ENCODE measurements at regions not wholly inside any gene's neighbourhood (a gene's known extent, or its start where the extent isn't known, plus 50 kb on each side); places are given as distances from the start of the nearest gene placed in this dataset.

GRCh38 chr14:39621678-39622077, 189.4 kb upstream of the FBXO33 start:
- no peak for TF ChIP-seq CTCF (conservative IDR thresholded peaks at IDR 0.05; ENCODE audit: low read length)
- no peak overlapping the region for H3K4me3 ChIP-seq (ENCODE audit: low read length)
- no peak for DNase-seq (ENCODE audit: low read depth)

- no peak for DNase-seq (ENCODE audit: low read depth)
- H3K4me3 ChIP-seq (ENCODE audit: low read length): no peak overlapping the region
- no peak for TF ChIP-seq CTCF (conservative IDR thresholded peaks at IDR 0.05; ENCODE audit: low read length)
Measured at GRCh38 chr14:39621223-39621622, 189.0 kb upstream of the FBXO33 start.

- no peak for TF ChIP-seq CTCF (conservative IDR thresholded peaks at IDR 0.05; ENCODE audit: low read length)
- H3K4me3 ChIP-seq (ENCODE audit: low read length): no peak overlapping the region
- no peak for DNase-seq (ENCODE audit: low read depth)
Measured at GRCh38 chr14:39617537-39617936, 185.3 kb upstream of the FBXO33 start.

- no peak for TF ChIP-seq CTCF (conservative IDR thresholded peaks at IDR 0.05; ENCODE audit: low read length)
- DNase-seq (ENCODE audit: low read depth): no peak
- no peak overlapping the region for H3K4me3 ChIP-seq (ENCODE audit: low read length)
Measured at GRCh38 chr14:39615352-39615751, 183.1 kb upstream of the FBXO33 start.

- DNase-seq (ENCODE audit: low read depth): no peak
- TF ChIP-seq CTCF (conservative IDR thresholded peaks at IDR 0.05; ENCODE audit: low read length): no peak
- H3K4me3 ChIP-seq (ENCODE audit: low read length): no peak overlapping the region
Measured at GRCh38 chr14:39614297-39614923, 182.2 kb upstream of the FBXO33 start.

- DNase-seq (ENCODE audit: low read depth): no peak
- no peak for TF ChIP-seq CTCF (conservative IDR thresholded peaks at IDR 0.05; ENCODE audit: low read length)
- no peak overlapping the region for H3K4me3 ChIP-seq (ENCODE audit: low read length)
Measured at GRCh38 chr14:39609119-39609518, 176.9 kb upstream of the FBXO33 start.

- TF ChIP-seq CTCF (conservative IDR thresholded peaks at IDR 0.05; ENCODE audit: low read length): no peak
- DNase-seq (ENCODE audit: low read depth): no peak
- H3K4me3 ChIP-seq (ENCODE audit: low read length): no peak overlapping the region
Measured at GRCh38 chr14:39607978-39608377, 175.7 kb upstream of the FBXO33 start.

Data from AG10803 (cell line).